ENCODE measurements at regions not wholly inside any gene's neighbourhood (a gene's known extent, or its start where the extent isn't known, plus 50 kb on each side); places are given as distances from the start of the nearest gene placed in this dataset.
"Not testable (repeated sequence)": the region's sequence is repeated elsewhere in the genome, so short reads cannot be mapped to it uniquely, and the experiment has no call there.

DNA sequence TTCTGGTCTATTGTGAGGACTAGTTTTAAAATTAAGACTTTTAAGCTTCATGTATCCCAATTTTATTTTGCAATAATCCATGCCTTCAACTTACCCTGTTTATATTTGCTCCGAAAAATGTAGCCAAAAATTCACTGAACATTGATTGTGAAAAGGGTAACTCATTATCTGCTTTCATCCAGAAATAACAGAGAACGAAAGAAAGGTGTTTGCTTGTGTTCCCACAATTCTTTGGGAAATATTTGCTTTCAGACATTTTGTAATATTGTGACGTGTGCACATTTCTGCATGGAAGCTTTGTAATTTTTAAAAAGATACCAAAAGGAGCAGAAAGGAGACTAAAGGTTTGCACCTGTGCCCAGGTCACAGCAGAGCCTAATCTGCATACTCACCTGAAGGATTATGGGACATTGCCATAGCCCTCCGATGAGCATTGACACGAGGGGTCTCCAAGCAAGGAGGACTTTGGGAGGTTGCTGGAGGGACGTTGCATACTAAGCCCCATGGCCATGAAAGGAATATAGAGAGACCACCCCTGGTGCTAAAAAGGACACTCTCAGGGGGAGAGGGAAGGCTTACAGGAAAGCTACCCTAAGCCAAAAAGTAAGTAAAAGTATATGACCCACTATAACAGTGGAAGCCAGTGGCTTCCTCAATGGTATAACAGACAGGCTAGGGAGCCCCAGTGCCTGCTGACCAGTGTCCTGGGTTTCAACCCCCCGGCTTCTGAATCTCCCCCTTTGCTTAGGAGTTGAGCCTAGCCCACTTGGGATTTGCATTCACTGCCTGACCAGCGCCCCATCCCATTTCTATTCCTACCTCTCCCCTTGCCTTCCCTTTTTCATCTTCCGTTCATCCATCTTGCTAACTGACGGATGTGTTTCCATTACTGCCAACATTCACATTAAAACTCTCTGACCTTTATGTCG, 148.6 kb upstream of the ZC3H12A start:
- DNase-seq = no peak

DNA sequence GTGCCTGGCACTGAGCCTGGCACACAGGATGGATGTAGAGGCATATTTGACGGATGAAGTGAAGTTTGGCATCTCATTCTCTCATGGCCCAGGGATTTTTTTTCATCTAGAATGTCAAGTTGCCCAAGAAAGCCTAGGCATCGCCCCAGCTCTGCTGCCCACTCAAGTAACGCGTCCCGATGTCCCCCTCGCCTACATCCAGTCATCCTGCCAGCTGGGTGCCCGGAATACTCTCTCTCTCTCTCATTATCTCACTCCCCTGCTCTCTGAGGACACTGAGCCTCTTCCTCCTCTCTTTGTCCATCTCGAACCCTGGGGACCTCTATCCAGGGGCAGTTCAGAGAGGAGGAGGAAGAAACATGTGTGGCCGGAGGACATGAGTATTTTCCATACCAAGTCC, 142.3 kb upstream of the ZC3H12A start:
- no peak for DNase-seq

DNA sequence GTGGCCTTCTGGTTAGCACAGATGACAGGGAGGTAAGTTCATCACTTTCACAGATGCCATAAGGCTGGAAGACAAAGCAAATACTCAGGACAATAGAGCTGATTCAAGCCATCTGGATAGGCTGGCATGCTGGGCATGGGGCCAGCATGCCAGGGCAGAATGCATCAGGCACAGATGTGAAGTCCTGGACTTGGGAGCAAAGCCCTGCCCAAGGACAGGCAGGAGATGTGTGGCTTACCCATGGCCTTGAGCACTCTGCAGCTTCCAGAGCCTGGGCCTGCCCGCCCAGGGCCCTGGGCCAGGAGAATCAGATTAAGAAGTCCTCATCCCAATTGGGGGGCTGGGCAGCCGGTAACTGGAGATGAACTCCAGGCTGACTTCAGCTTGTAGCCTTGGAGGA, 135.7 kb upstream of the ZC3H12A start:
- DNase-seq = peak; percentile 55

GRCh38 chr1:37342736-37343135, 131.6 kb upstream of the ZC3H12A start:
- DNase-seq = no peak

- no peak for DNase-seq
Observed at GRCh38 chr1:37347104-37347649, 127.2 kb upstream of the ZC3H12A start.

GRCh38 chr1:37353871-37354270, 120.5 kb upstream of the ZC3H12A start:
- DNase-seq = no peak

GRCh38 chr1:37354876-37355650, 119.3 kb upstream of the ZC3H12A start:
- DNase-seq = no peak

- no peak for DNase-seq
Observed at GRCh38 chr1:37358992-37359391, 115.4 kb upstream of the ZC3H12A start.

DNA sequence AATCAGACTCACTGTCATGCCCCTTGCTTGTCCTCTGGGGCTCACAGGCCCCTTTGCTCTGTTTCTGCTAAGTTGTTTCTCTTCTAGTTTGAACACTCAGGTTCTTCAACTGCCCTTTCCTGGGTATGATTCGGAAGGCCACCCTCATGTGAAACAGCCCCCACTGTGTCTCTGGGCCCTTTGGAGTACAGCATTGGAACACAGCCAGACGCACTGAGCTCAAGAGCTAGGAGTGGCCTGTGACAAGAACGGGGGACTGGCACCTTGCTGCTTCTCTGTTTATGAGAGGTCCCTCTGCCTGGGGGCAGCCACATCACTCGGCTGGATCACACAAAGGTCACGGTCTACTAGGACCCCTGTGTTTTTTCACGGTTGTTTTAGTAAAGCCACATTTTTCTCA, 114.4 kb upstream of the ZC3H12A start:
- peak; percentile 58 for DNase-seq

DNA sequence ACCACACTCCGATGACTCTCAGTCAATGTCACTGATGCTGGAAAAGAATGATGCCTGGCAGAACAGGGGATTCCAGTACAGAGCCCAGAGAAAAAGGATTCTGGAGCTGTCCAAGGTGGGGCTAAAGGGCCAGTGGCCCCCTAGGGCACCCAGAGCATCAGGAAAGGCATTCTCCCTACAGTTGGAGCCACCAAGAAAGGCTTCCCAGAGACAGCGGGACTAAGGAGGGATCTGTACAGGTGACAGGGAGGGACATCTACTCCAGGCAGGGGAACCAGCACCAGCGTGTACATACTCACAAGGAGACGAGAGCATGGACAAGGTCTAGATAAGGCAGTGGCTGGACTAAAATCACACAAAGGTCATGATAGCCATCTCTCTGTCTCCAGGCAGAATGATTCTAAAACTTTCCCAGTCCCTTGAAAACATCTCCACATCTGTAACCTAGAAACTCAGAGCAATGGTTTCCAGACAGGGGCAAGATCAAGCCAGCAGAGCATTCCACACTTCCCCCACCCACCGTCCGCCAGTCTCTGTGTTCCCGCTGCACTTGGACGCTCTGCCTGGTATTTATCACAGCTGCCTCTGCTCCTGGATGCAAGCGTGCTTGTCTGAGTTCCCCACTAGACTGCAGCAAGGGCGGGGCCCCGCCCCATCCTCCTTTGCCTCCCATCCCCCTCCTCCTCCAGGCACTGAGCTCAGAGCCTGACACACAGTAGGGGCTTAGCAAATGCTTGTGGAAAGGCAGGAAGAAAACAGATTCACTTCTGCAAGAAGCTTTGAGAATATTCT, 111.6 kb upstream of the ZC3H12A start:
- no peak for DNase-seq

DNA sequence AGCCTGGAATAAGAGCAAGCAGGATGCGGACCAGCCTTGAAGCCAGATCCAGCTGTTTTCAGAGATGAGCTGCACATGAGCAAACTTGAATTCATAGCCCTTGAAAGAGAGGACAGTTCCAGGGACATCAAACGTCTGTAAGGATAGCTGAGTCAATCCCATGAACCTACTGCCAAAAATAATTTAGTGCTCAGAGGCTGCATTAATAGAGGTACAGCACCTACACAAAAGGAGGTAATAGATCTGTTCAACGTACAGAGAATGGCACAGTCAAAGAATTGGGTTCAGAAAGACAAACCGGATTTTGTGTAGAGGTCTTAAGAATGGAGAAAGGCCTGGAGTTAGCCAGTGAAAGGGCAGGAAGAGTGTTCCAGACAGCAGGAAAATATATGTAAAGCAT, 110.8 kb upstream of the ZC3H12A start:
- DNase-seq = no peak

- not testable (repeated sequence) for DNase-seq
Observed at GRCh38 chr1:37368665-37369315, 105.6 kb upstream of the ZC3H12A start.

- no peak for DNase-seq
Observed at GRCh38 chr1:37372302-37372701, 102.1 kb upstream of the ZC3H12A start.

- DNase-seq = no peak
Observed at GRCh38 chr1:37372711-37373110, 101.7 kb upstream of the ZC3H12A start.

DNA sequence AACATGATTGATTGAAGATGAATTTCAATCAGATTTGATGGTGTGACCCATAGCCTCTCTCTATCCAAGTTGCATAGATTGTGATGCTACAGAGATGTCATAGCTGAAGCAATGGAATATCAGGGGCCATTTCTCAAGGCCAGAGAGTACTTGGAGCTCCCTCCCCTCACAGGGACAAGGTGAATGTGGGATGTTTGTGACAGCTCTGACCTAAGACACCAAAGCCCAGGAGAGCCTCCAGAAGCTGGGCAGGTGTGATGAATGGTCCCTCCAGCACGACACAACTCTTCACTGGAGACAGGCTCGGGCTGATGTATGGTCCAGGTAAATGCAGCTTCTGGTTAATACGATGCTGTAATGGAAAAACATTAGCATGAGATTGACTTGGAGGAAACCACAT, 101.0 kb upstream of the ZC3H12A start:
- DNase-seq = no peak

DNA sequence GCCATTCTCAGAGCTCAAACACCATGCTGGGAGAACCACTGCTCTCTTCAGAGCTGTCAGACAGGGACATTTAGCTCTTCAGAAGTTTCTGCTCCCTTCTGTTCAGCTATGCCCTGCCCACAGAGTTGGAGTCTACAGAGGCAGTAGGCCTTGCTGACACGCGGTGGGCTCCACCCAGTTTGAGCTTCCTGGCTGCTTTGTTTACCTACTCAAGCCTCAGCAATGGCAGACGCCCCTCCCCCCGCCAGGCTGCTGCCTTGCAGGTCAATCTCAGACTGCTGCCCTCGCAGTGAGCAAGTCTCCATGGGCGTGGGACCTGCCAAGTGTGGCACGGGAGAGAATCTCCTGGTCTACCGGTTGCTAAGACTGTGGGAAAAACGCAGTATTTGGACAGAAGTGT, 93.8 kb upstream of the ZC3H12A start:
- DNase-seq = not testable (repeated sequence)

- DNase-seq = no peak
Observed at GRCh38 chr1:37387854-37388253, 86.5 kb upstream of the ZC3H12A start.

DNA sequence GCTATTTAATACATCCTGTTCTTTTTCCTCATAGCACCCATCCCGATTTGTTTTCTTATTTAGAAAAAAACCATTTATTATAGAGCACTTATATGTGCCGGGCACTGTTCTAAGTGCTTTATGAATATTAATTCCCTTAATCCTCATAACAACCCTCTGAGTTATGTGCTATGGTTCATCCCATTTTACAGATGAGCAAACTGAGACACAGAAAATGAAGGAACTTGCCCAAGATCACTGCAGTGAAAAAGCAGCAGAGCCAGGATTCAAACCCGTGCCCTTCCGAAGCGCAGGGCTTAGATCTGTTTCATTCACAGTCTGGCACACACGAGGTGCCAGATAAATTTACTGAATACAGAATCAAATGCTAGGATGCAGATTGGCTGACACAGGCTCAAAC, 85.1 kb upstream of the ZC3H12A start:
- DNase-seq = no peak

DNA sequence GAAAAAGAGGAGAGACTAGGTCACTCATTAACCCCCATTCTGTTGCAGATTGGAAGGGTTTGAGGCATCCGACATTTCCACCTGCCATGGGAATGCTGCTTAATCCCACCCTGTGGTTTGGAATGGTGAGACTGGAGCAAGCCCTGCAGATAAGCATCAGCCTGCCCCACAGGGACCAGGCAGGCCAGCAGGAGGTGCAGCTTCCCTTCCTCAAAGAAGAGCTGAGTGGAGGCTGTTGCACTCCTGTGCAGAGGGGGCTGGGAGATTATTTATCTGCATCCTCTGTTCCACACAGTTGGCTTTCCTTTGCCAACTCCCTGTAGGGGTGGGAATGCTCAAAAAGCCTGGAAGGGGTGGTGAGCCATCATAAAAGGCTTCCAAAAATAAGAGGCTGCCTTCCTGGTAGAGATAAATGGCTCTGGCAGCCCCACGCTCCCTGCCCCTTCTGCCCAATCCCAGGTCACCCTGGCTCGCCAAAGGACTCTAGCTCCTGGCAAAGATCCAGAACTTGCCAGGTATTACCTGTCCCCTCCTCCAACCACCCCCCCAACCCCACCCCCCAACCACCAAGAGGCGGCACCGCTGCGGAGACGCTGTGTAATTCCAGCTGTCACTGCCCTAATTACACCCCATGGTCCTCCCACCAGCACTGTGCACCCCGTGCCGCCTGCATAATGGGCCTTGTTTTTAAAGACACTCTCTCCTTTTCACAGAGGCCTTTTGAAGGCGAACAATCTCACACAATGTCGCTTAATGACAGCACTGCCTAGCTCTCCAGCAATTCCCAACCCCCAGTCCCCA, 83.0 kb upstream of the ZC3H12A start:
- DNase-seq = peak; percentile 97

GRCh38 chr1:37392051-37392450, 82.3 kb upstream of the ZC3H12A start:
- no peak for DNase-seq
